ENCODE measurements at regions not wholly inside any gene's neighbourhood (a gene's known extent, or its start where the extent isn't known, plus 50 kb on each side); places are given as distances from the start of the nearest gene placed in this dataset.

DNA sequence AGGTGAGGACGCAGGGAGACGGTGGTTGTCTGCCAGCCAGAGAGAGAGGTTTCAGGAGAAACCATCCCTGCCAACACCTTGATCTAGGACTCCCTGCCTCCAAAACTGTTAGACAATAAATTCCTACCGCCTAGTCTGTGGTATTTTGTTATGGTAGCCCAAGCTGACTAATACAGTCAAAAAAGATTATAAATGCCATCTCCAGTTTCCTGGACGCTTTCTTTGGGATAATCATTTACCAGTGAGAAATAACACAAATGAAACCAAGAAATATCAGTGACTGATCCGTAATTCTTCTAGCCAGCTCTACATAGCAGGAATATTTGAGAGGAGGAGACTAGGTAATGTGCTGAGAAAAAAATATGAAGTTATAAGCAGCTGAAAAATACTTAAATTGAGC is 707.8 kb upstream of the LMCD1 start:
- DNase-seq (ENCODE audit: insufficient read length, low spot score) (no peak), FAIRE-seq (no peak)
- TF ChIP-seq, protein P1, sequence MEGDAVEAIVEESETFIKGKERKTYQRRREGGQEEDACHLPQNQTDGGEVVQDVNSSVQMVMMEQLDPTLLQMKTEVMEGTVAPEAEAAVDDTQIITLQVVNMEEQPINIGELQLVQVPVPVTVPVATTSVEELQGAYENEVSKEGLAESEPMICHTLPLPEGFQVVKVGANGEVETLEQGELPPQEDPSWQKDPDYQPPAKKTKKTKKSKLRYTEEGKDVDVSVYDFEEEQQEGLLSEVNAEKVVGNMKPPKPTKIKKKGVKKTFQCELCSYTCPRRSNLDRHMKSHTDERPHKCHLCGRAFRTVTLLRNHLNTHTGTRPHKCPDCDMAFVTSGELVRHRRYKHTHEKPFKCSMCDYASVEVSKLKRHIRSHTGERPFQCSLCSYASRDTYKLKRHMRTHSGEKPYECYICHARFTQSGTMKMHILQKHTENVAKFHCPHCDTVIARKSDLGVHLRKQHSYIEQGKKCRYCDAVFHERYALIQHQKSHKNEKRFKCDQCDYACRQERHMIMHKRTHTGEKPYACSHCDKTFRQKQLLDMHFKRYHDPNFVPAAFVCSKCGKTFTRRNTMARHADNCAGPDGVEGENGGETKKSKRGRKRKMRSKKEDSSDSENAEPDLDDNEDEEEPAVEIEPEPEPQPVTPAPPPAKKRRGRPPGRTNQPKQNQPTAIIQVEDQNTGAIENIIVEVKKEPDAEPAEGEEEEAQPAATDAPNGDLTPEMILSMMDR (IDR thresholded peaks at IDR 0.05; ENCODE audit: insufficient read depth, missing control alignments), result no peak

DNA sequence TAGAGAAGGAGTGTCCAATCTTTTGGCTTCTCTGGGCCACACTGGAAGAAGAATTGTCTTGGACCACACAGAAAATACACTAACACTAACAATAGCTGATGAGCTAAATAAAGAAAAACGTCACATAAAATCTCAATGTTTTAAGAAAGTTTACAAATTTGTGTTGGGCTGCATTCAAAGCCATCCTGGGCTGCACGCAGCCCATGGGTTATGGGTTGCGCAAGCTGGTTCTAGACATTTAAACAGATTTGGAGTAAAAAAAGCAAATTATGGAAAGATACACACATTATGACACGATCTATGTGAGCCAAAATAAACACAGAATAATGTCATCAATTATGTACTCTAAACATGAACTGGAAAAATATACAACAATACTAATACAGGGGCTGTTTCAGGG is 703.3 kb upstream of the LMCD1 start:
- FAIRE-seq (no peak), DNase-seq (ENCODE audit: insufficient read length, low spot score) (no peak)
- TF ChIP-seq, protein P1 (IDR thresholded peaks at IDR 0.05; ENCODE audit: insufficient read depth, missing control alignments), result no peak

DNA sequence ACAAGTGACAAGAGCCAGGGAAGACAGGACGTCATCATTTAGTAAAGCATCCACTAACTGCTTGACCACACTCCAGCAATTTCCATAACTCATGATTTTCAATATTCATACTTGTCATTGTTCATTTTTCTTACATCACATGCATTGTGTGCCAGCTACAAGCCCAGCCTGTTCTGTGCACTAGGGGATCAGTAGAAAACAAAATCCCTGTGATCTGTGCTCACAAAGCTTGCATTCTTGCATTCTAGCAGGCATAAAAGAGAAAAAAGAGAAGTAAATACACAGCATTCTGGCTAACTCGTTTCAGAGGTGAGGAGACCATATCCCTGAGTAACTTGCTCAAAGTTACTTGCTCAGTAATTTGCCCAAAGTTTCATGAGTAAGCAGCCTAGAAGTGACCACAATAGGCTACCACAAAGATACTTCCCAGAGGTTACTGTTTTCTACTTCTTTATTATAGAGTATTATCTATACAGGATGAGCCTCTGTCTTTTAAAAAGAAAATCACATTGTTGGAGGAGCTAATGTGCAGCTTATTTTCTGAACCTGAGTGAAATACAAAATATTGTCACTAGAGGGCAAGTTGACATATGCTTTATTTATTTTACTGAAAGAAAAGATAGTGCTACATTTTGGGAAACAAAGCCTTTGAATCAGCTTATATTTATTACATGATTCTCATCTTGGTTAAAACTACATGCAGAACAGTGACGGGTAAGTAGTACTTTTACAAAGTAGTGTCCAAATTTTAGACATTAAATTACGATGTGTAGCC is 701.4 kb upstream of the LMCD1 start:
- TF ChIP-seq, protein P1 (IDR thresholded peaks at IDR 0.05; ENCODE audit: insufficient read depth, missing control alignments), result peak; percentile 34
- DNase-seq (ENCODE audit: insufficient read length, low spot score) (no peak), FAIRE-seq (no peak)

DNA sequence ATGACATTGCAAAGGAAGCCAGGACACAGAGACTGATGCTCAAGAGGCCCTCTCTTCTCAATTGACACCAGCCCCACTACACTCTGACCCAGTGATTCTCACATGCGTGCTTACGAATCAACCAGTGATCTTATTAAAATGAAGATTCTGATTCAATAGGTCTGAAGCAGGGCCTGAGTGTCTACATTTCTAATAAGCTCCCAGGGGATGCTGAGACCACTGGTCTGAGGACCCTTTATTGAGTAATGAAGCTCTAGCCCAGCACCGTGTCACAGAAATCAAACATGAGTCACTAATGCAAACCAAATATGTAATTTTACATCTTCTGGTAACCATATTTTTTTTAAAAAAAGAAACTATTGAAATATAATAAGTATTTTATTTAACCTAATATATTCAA is 689.1 kb upstream of the LMCD1 start:
- FAIRE-seq, result no peak
- DNase-seq (ENCODE audit: insufficient read length, low spot score), result no peak

DNA sequence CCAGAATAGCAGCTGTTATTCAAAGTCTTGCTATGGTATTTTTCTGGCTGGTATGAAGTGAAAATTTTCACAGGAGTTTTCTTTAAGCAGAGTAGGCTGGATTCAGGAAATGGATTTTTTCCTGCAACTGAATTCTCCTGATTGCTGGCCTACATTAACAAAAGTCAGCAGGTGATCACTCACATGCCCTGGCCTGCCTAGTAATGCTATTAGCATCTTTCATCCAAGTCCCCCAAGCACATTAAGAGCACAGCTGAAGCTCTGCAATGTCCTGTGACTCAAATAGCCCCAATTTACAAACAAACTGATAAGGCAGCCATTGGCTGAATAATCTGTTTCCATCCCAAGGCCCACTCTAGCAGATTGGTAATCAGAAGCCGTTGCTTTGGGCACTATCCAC is 688.3 kb upstream of the LMCD1 start:
- FAIRE-seq (no peak), DNase-seq (ENCODE audit: insufficient read length, low spot score) (no peak)
- TF ChIP-seq, protein P1 (IDR thresholded peaks at IDR 0.05; ENCODE audit: insufficient read depth, missing control alignments), result no peak

More for the DNA sequence above, 689.1 kb upstream of the LMCD1 start:
- TF ChIP-seq, protein P1 (IDR thresholded peaks at IDR 0.05; ENCODE audit: insufficient read depth, missing control alignments), result no peak

- no peak for FAIRE-seq
- no peak for DNase-seq (ENCODE audit: insufficient read length, low spot score)
- TF ChIP-seq, protein P1 (IDR thresholded peaks at IDR 0.05; ENCODE audit: insufficient read depth, missing control alignments), result no peak
Observed at GRCh38 chr3:7817239-7817638, 684.4 kb upstream of the LMCD1 start.

- DNase-seq (ENCODE audit: insufficient read length, low spot score) (no peak), FAIRE-seq (peak; percentile 25)
- TF ChIP-seq, protein P1 (IDR thresholded peaks at IDR 0.05; ENCODE audit: insufficient read depth, missing control alignments), result no peak
Observed at GRCh38 chr3:7820969-7821368, 680.7 kb upstream of the LMCD1 start.
